ENCODE measurements at regions not wholly inside any gene's neighbourhood (a gene's known extent, or its start where the extent isn't known, plus 50 kb on each side); places are given as distances from the start of the nearest gene placed in this dataset.

DNA sequence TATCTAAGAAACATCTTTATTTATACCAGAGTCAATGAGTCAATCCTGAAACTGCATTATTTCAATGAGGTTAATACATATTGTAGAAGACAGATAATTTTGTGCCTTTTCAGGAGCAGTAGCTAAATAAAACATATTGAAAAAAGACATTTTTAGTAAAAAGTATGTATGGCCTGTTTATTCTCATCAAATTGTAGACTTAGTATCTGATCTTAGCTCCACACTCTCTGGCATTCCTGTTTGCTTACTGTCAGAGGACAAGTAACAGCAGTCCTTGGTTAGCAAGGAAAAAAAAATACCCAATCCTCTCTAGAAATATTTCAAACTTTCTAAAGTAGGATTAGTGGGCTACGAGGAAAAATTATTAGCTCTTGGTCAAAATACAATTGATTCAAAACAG lies 50.5 kb upstream of the GUCY1A1 start:
- H3K27me3 ChIP-seq (ENCODE audit: control insufficient read depth, insufficient read depth, low read length), result no peaks in the 10 kb centered on the region
- H3K36me3 ChIP-seq (ENCODE audit: control insufficient read depth, insufficient read depth, low read length), result no peaks in the 10 kb centered on the region
- no peak for DNase-seq (ENCODE audit: low read depth)
- no peak overlapping the region for H3K4me3 ChIP-seq (ENCODE audit: low read depth, low read length)
- TF ChIP-seq, protein P1, sequence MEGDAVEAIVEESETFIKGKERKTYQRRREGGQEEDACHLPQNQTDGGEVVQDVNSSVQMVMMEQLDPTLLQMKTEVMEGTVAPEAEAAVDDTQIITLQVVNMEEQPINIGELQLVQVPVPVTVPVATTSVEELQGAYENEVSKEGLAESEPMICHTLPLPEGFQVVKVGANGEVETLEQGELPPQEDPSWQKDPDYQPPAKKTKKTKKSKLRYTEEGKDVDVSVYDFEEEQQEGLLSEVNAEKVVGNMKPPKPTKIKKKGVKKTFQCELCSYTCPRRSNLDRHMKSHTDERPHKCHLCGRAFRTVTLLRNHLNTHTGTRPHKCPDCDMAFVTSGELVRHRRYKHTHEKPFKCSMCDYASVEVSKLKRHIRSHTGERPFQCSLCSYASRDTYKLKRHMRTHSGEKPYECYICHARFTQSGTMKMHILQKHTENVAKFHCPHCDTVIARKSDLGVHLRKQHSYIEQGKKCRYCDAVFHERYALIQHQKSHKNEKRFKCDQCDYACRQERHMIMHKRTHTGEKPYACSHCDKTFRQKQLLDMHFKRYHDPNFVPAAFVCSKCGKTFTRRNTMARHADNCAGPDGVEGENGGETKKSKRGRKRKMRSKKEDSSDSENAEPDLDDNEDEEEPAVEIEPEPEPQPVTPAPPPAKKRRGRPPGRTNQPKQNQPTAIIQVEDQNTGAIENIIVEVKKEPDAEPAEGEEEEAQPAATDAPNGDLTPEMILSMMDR (IDR thresholded peaks at IDR 0.05; ENCODE audit: insufficient read depth, low read length, poor library complexity, severe bottlenecking), result no peak

DNA sequence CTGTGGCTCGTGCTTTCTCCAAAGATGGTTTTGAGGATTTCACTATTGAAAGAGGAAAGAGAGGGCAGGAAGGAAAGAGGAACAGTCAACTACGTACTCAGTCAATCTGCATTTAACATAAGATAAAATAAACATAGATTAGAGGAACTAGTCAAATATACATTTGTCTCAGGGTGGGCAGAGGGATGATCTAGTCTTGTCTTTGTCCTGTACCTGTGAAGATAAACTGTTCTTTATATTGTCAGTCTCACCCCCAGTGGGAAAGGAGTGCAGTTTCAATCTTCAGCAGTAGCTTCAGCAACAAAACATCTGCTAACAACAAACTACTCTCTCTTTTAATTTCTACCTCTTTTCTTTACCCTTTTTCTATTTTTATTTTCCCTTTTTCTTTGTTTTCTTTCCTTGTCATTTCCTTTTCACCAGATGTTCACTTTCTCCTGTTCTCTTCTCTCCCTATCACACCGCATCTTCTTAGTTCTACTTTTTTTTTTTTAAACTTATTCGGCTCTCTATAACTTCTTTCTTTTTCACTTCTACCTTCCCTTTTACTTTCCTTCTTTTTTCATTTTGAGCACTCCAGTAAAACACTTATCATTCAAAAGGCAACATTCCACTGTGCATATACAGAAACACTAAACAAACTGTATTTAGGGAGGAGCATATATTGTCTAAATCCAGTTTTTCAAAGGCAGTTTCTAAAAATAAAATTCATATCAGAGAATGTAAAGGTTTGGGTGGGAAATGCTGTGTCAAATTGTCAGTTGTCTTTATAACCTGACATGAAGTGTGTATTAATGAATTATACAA lies 51.4 kb upstream of the GUCY1A1 start:
- H3K36me3 ChIP-seq (ENCODE audit: control insufficient read depth, insufficient read depth, low read length), result no peaks in the 10 kb centered on the region
- TF ChIP-seq, protein P1 (IDR thresholded peaks at IDR 0.05; ENCODE audit: insufficient read depth, low read length, poor library complexity, severe bottlenecking), result no peak
- H3K27me3 ChIP-seq (ENCODE audit: control insufficient read depth, insufficient read depth, low read length), result no peaks in the 10 kb centered on the region
- DNase-seq (ENCODE audit: low read depth), result no peak
- H3K4me3 ChIP-seq (ENCODE audit: low read depth, low read length), result no peak overlapping the region

DNA sequence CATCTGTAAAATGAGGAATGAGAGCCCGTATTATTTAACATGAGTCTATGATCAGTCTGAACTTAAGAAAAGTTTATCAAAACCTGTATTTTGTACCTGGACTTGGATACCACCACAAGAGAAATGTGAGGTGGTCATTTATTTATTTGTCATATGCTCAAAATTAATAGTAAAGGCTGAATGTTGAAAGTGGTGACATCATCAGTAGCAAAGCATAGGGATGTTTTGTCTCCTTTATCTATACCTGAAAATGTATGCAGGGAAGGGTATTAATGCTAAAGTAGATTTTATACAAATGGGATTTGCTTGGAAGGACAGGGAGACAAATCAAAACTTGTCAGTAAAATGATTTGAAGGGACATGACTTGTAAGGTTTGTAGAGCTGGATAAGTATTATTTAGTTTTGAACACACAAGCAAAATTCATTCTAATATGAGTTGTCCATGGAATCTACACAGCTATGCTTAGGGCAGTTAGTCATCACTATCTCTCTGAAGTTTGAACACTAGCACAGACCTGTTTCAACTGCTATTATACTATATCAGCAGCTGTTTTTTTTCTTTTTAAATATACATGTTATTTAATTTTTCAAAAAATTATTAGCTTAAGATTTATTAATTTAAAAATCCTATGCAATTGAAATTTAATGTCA lies 52.4 kb upstream of the GUCY1A1 start:
- H3K36me3 ChIP-seq (ENCODE audit: control insufficient read depth, insufficient read depth, low read length), result no peaks in the 10 kb centered on the region
- TF ChIP-seq, protein P1 (IDR thresholded peaks at IDR 0.05; ENCODE audit: insufficient read depth, low read length, poor library complexity, severe bottlenecking), result no peak
- no peak for DNase-seq (ENCODE audit: low read depth)
- no peaks in the 10 kb centered on the region for H3K27me3 ChIP-seq (ENCODE audit: control insufficient read depth, insufficient read depth, low read length)
- no peak overlapping the region for H3K4me3 ChIP-seq (ENCODE audit: low read depth, low read length)

DNA sequence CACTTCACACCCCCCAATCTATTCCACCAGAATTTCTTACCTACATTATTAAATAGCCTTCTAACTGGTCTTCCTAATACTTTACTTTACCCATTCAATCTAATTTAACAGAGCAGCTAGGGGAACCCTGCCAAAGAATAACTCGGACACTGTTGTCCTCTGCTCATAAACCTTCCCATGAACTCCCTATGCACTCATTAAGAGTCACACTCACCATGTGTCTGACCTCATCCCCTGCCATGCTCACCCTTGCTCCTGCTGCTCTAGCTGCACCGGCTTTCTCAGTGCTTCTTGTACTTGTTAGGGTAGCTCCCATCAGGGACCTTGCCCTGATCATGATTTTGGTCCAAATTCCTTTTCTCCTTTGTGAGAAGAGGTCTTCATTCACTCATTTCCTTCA lies 54.6 kb upstream of the GUCY1A1 start:
- no peak for DNase-seq (ENCODE audit: low read depth)
- no peaks in the 10 kb centered on the region for H3K27me3 ChIP-seq (ENCODE audit: control insufficient read depth, insufficient read depth, low read length)
- TF ChIP-seq, protein P1 (IDR thresholded peaks at IDR 0.05; ENCODE audit: insufficient read depth, low read length, poor library complexity, severe bottlenecking), result no peak

DNA sequence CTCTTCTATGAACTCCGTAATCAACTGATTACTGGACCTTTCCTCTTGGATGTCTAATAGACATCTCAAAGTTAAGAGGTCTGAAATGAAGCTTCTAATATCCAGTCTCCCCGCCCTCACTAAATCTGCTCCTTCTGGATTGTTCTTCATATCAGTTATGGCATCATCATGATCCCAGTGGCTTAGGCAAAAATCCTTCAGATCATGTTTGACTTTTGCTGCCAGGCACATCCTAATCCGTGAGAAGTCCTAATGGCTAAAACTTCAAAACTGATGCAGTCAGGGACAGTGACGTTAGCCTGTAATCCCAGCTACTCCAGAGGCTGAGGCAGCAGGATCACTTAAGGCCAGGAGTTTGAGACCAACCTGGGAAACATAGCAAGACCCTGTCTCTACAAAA lies 55.1 kb upstream of the GUCY1A1 start:
- H3K4me3 ChIP-seq (ENCODE audit: low read depth, low read length), result no peak overlapping the region
- TF ChIP-seq, protein P1 (IDR thresholded peaks at IDR 0.05; ENCODE audit: insufficient read depth, low read length, poor library complexity, severe bottlenecking), result no peak
- no peaks in the 10 kb centered on the region for H3K36me3 ChIP-seq (ENCODE audit: control insufficient read depth, insufficient read depth, low read length)
- H3K27me3 ChIP-seq (ENCODE audit: control insufficient read depth, insufficient read depth, low read length), result no peaks in the 10 kb centered on the region
- DNase-seq (ENCODE audit: low read depth), result no peak

More for the DNA sequence above, 54.6 kb upstream of the GUCY1A1 start:
- Histone ChIP-seq H3K4me3 (ENCODE audit: low read depth, low read length) (no peak overlapping the region), H3K36me3 (ENCODE audit: control insufficient read depth, insufficient read depth, low read length) (no peaks in the 10 kb centered on the region)

All from kidney epithelial cell (primary cell).